ENCODE measurements at regions not wholly inside any gene's neighbourhood (a gene's known extent, or its start where the extent isn't known, plus 50 kb on each side); places are given as distances from the start of the nearest gene placed in this dataset.

DNA sequence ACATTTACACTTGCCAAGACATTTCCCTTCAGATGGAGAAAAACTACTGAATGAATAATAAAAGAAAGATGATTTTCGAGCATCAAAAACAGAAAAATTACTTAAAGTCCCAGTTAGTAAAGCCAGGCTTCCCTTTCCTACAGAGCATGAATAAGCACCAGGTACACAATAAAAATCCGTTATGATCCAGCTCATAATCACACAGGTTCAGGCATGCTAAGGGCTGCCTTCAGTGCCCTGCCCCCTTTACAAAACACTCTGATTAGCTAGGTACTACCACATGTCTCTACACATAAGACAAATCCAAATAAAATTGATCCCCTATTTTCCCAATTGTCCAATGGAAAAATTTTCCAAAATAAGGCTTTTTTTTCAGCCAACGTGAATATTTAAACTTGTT lies 413.2 kb upstream of the LRATD1 start:
- no peaks in the 10 kb centered on the region for H3K9me3 ChIP-seq (ENCODE audit: low read depth, low read length)
- H3K27me3 ChIP-seq (ENCODE audit: insufficient read depth, low read length), result no peaks in the 10 kb centered on the region
- H3K4me3 ChIP-seq (ENCODE audit: insufficient read depth, low read length), result no peak overlapping the region
- TF ChIP-seq CTCF (IDR thresholded peaks at IDR 0.05; ENCODE audit: extremely low read depth, low read depth, low read length), result no peak
- H3K4me1 ChIP-seq (ENCODE audit: insufficient read depth, low read length), result no peaks in the 10 kb centered on the region
- no peaks in the 10 kb centered on the region for H3K36me3 ChIP-seq (ENCODE audit: insufficient read depth, low read length)
- no peak overlapping the region for H3K27ac ChIP-seq (ENCODE audit: low read depth, low read length)
- no peak overlapping the region for H2AFZ ChIP-seq (ENCODE audit: low read length)
- no peaks in the 10 kb centered on the region for H3K79me2 ChIP-seq (ENCODE audit: insufficient read depth, low read length)
- no peaks in the 10 kb centered on the region for H4K20me1 ChIP-seq (ENCODE audit: insufficient read depth, low read length)
- no peak overlapping the region for H3K4me2 ChIP-seq (ENCODE audit: insufficient read depth, low read length)
- no peak for DNase-seq (ENCODE audit: insufficient read length, low spot score, missing footprints)

DNA sequence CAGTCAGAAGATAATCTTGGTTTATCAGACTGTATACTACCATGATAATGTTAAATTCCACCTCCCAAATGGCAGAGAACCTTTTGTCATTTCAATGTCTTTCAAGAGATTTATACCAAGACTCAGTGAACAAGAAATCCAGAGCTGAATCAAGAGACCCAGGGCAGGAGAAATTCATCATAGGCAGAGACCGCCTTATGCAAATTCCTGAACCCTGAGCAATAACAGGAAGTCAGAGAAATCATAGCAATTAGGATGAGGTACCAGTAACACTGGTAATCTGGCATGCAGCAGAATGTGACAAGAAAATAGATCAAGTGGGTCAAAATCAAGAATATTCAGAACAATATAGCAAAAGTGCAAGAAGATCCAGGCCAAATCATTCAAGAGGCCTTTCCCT lies 412.4 kb upstream of the LRATD1 start:
- no peaks in the 10 kb centered on the region for H3K27me3 ChIP-seq (ENCODE audit: insufficient read depth, low read length)
- H3K9me3 ChIP-seq (ENCODE audit: low read depth, low read length), result no peaks in the 10 kb centered on the region
- no peak overlapping the region for H3K4me2 ChIP-seq (ENCODE audit: insufficient read depth, low read length)
- H3K4me3 ChIP-seq (ENCODE audit: insufficient read depth, low read length), result no peak overlapping the region
- no peak for DNase-seq (ENCODE audit: insufficient read length, low spot score, missing footprints)
- H3K79me2 ChIP-seq (ENCODE audit: insufficient read depth, low read length), result no peaks in the 10 kb centered on the region
- H3K27ac ChIP-seq (ENCODE audit: low read depth, low read length), result no peak overlapping the region
- no peak for TF ChIP-seq CTCF (IDR thresholded peaks at IDR 0.05; ENCODE audit: extremely low read depth, low read depth, low read length)
- no peaks in the 10 kb centered on the region for H3K36me3 ChIP-seq (ENCODE audit: insufficient read depth, low read length)
- no peaks in the 10 kb centered on the region for H4K20me1 ChIP-seq (ENCODE audit: insufficient read depth, low read length)
- no peaks in the 10 kb centered on the region for H3K4me1 ChIP-seq (ENCODE audit: insufficient read depth, low read length)
- H2AFZ ChIP-seq (ENCODE audit: low read length), result no peak overlapping the region

DNA sequence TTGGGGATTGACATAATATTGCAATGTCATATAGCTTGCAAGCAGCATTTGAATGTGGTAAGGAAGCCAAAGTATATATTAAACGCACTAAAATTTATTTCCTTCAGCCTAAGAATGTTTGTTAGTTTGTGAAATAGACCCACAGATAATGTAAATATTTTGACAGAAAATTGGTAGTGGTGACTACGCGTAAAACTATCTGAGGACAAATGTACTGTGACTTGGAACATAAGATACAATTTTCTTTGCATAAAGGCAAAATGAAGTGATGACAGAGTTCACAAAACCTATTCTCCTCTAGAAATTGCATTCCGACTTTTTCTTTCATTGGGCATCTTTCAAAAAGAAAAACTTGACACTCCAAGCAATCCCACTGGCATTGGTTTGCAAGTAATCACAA lies 411.1 kb upstream of the LRATD1 start:
- no peak overlapping the region for H3K4me2 ChIP-seq (ENCODE audit: insufficient read depth, low read length)
- H3K36me3 ChIP-seq (ENCODE audit: insufficient read depth, low read length), result no peaks in the 10 kb centered on the region
- DNase-seq (ENCODE audit: insufficient read length, low spot score, missing footprints), result no peak
- no peak overlapping the region for H3K27ac ChIP-seq (ENCODE audit: low read depth, low read length)
- no peaks in the 10 kb centered on the region for H4K20me1 ChIP-seq (ENCODE audit: insufficient read depth, low read length)
- no peak for TF ChIP-seq CTCF (IDR thresholded peaks at IDR 0.05; ENCODE audit: extremely low read depth, low read depth, low read length)
- no peak overlapping the region for H3K4me3 ChIP-seq (ENCODE audit: insufficient read depth, low read length)
- H3K27me3 ChIP-seq (ENCODE audit: insufficient read depth, low read length), result no peaks in the 10 kb centered on the region
- no peak overlapping the region for H2AFZ ChIP-seq (ENCODE audit: low read length)
- no peaks in the 10 kb centered on the region for H3K9me3 ChIP-seq (ENCODE audit: low read depth, low read length)
- no peaks in the 10 kb centered on the region for H3K4me1 ChIP-seq (ENCODE audit: insufficient read depth, low read length)
- H3K79me2 ChIP-seq (ENCODE audit: insufficient read depth, low read length), result no peaks in the 10 kb centered on the region

- Histone ChIP-seq H3K4me1 (ENCODE audit: insufficient read depth, low read length) (no peaks in the 10 kb centered on the region), H3K27ac (ENCODE audit: low read depth, low read length) (no peak overlapping the region), H3K4me3 (ENCODE audit: insufficient read depth, low read length) (no peak overlapping the region), H3K27me3 (ENCODE audit: insufficient read depth, low read length) (no peaks in the 10 kb centered on the region), H4K20me1 (ENCODE audit: insufficient read depth, low read length) (no peaks in the 10 kb centered on the region), H2AFZ (ENCODE audit: low read length) (no peak overlapping the region), H3K9me3 (ENCODE audit: low read depth, low read length) (no peaks in the 10 kb centered on the region), H3K4me2 (ENCODE audit: insufficient read depth, low read length) (no peak overlapping the region), H3K79me2 (ENCODE audit: insufficient read depth, low read length) (no peaks in the 10 kb centered on the region), H3K36me3 (ENCODE audit: insufficient read depth, low read length) (no peaks in the 10 kb centered on the region)
- DNase-seq (ENCODE audit: insufficient read length, low spot score, missing footprints), result no peak
- no peak for TF ChIP-seq CTCF (IDR thresholded peaks at IDR 0.05; ENCODE audit: extremely low read depth, low read depth, low read length)
Measured at GRCh38 chr2:14223576-14223975, 408.9 kb upstream of the LRATD1 start.
